GM10266 (cell line): ENCODE measurements at regions not wholly inside any gene's neighbourhood (a gene's known extent, or its start where the extent isn't known, plus 50 kb on each side); places are given as distances from the start of the nearest gene placed in this dataset.

Experiments
- DNase-seq: peaks from one replicate; pipeline ENCODE4 v3.0.0; 2012; ENCODE audit errors: extremely low spot score
- CTCF ChIP-seq: IDR thresholded peaks from 2 replicates; pipeline ENCODE4 v1.5.1; 2012; ENCODE audit warnings: mild to moderate bottlenecking, low read depth; ENCODE audit not compliant: control insufficient read depth, insufficient read depth; ENCODE audit errors: missing control alignments

- TF ChIP-seq CTCF: no peak
- no peak for DNase-seq
These were observed 514.3 kb downstream of the PDHA2 start for GRCh38 chr4:96354036-96354712.

- no peak for TF ChIP-seq CTCF
These were observed 515.5 kb downstream of the PDHA2 start for GRCh38 chr4:96355414-96355813.

GRCh38 chr4:96356591-96357370 is 516.9 kb downstream of the PDHA2 start:
- no peak for TF ChIP-seq CTCF
- DNase-seq: no peak

More at GRCh38 chr4:96355414-96355813, 515.5 kb downstream of the PDHA2 start:
- DNase-seq: no peak

GRCh38 chr4:96366632-96367031 is 526.7 kb downstream of the PDHA2 start:
- no peak for DNase-seq

GRCh38 chr4:96375367-96375766 is 535.5 kb downstream of the PDHA2 start:
- DNase-seq: no peak
- TF ChIP-seq CTCF: no peak

More at GRCh38 chr4:96366632-96367031, 526.7 kb downstream of the PDHA2 start:
- TF ChIP-seq CTCF: no peak

GRCh38 chr4:96379524-96379923 is 539.6 kb downstream of the PDHA2 start:
- TF ChIP-seq CTCF: no peak
- no peak for DNase-seq

- no peak for TF ChIP-seq CTCF
- DNase-seq: no peak
These were observed 540.2 kb downstream of the PDHA2 start for GRCh38 chr4:96380106-96380505.
